GM21360 (cell line): ENCODE measurements at regions not wholly inside any gene's neighbourhood (a gene's known extent, or its start where the extent isn't known, plus 50 kb on each side); places are given as distances from the start of the nearest gene placed in this dataset.

Experiments
- ATAC-seq: cut with Tn5 transposase; IDR thresholded peaks from one replicate; pipeline ENCODE4 v1.9.1; 2021; ENCODE audit warnings: mild to moderate bottlenecking, moderate library complexity; ENCODE audit not compliant: unreplicated experiment

- no peak for ATAC-seq
Observed at GRCh38 chr2:66940080-66940479, 457.1 kb upstream of the ETAA1 start.

- no peak for ATAC-seq
Observed at GRCh38 chr2:66948234-66948633, 448.9 kb upstream of the ETAA1 start.

GRCh38 chr2:66957198-66957597, 439.9 kb upstream of the ETAA1 start:
- no peak for ATAC-seq

GRCh38 chr2:66957677-66958076, 439.5 kb upstream of the ETAA1 start:
- ATAC-seq, result no peak

GRCh38 chr2:66960161-66960560, 437.0 kb upstream of the ETAA1 start:
- ATAC-seq, result no peak

- ATAC-seq, result no peak
Observed at GRCh38 chr2:66962716-66963115, 434.4 kb upstream of the ETAA1 start.

GRCh38 chr2:66966631-66967030, 430.5 kb upstream of the ETAA1 start:
- no peak for ATAC-seq

- ATAC-seq, result no peak
Observed at GRCh38 chr2:66968946-66969345, 428.2 kb upstream of the ETAA1 start.

GRCh38 chr2:66981074-66981473, 416.1 kb upstream of the ETAA1 start:
- ATAC-seq, result no peak

GRCh38 chr2:66982766-66983165, 414.4 kb upstream of the ETAA1 start:
- no peak for ATAC-seq

- ATAC-seq, result no peak
Observed at GRCh38 chr2:66984864-66985263, 412.3 kb upstream of the ETAA1 start.

GRCh38 chr2:66985906-66986305, 411.2 kb upstream of the ETAA1 start:
- no peak for ATAC-seq

GRCh38 chr2:66987733-66988132, 409.4 kb upstream of the ETAA1 start:
- ATAC-seq, result no peak

- no peak for ATAC-seq
Observed at GRCh38 chr2:66994654-66995053, 402.5 kb upstream of the ETAA1 start.

GRCh38 chr2:66995636-66996035, 401.5 kb upstream of the ETAA1 start:
- ATAC-seq, result no peak

- no peak for ATAC-seq
Observed at GRCh38 chr2:67002618-67003371, 394.3 kb upstream of the ETAA1 start.

GRCh38 chr2:67006373-67006960, 390.7 kb upstream of the ETAA1 start:
- ATAC-seq, result no peak

- ATAC-seq, result no peak
Observed at GRCh38 chr2:67008155-67008554, 389.0 kb upstream of the ETAA1 start.

- no peak for ATAC-seq
Observed at GRCh38 chr2:67012165-67012564, 385.0 kb upstream of the ETAA1 start.

GRCh38 chr2:67013821-67014220, 383.3 kb upstream of the ETAA1 start:
- no peak for ATAC-seq

- ATAC-seq, result no peak
Observed at GRCh38 chr2:67015681-67016080, 381.5 kb upstream of the ETAA1 start.

- no peak for ATAC-seq
Observed at GRCh38 chr2:67018301-67018700, 378.8 kb upstream of the ETAA1 start.

GRCh38 chr2:67032076-67032475, 365.1 kb upstream of the ETAA1 start:
- ATAC-seq, result no peak
